ENCODE measurements at regions not wholly inside any gene's neighbourhood (a gene's known extent, or its start where the extent isn't known, plus 50 kb on each side); places are given as distances from the start of the nearest gene placed in this dataset.

- DNase-seq (no peak), ATAC-seq (no peak)
- Histone ChIP-seq H3K4me3 (ENCODE audit: low read length) (no peak overlapping the region), H3K79me2 (ENCODE audit: low read length) (no peaks in the 10 kb centered on the region), H3K27ac (ENCODE audit: low read length) (no peak overlapping the region), H4K20me1 (ENCODE audit: low read length) (no peaks in the 10 kb centered on the region), H3K4me1 (ENCODE audit: insufficient read depth, low read length) (no peaks in the 10 kb centered on the region), H3K9me2 (replicated peaks; ENCODE audit: low read length) (no peaks in the 10 kb centered on the region), H3K4me2 (ENCODE audit: low read length) (no peak overlapping the region), H3K27me3 (ENCODE audit: low read length) (peaks cover 13% of the 10 kb centered on the region; the same call in 1 of the 2 replicates), H3K9ac (ENCODE audit: low read length) (no peak overlapping the region), H3F3A (ENCODE audit: low read length, unreplicated experiment) (no peaks in the 10 kb centered on the region), H3K36me3 (ENCODE audit: low read depth, low read length) (no peaks in the 10 kb centered on the region), H3K9me3 (ENCODE audit: low read length) (peaks cover 9% of the 10 kb centered on the region; the same call in 1 of the 2 replicates), H2AFZ (ENCODE audit: low read length) (no peak overlapping the region)
- BruUV-seq (replicated peaks) = no TSS peak
- TF ChIP-seq EZH2 (IDR thresholded peaks at IDR 0.05; ENCODE audit: low read length, unreplicated experiment) (no peak), EZH2phosphoT487 (IDR thresholded peaks at IDR 0.05; ENCODE audit: borderline replicate concordance, low read length) (no peak), CTCF (conservative IDR thresholded peaks at IDR 0.05; ENCODE audit: low read depth, low read length) (no peak)
- ChIA-PET POLR2A (ENCODE audit: unreplicated experiment) (no interaction called here), CTCF (no interaction called here)
- intact Hi-C loops (cut with micrococcal nuclease) = no loop called here
Measured at GRCh38 chr3:22898558-22898957, 304.6 kb upstream of the UBE2E2 start.

GRCh38 chr3:22899441-22899840, 303.7 kb upstream of the UBE2E2 start:
- intact Hi-C loops (cut with micrococcal nuclease) = no loop called here
- no peak overlapping the region for H3K9ac ChIP-seq (ENCODE audit: low read length)
- H3K4me1 ChIP-seq (ENCODE audit: insufficient read depth, low read length) = no peaks in the 10 kb centered on the region
- no peaks in the 10 kb centered on the region for H3F3A ChIP-seq (ENCODE audit: low read length, unreplicated experiment)
- ChIA-PET CTCF (no interaction called here), POLR2A (ENCODE audit: unreplicated experiment) (no interaction called here)
- no peaks in the 10 kb centered on the region for H4K20me1 ChIP-seq (ENCODE audit: low read length)
- no peak overlapping the region for H3K27ac ChIP-seq (ENCODE audit: low read length)
- no peaks in the 10 kb centered on the region for H3K79me2 ChIP-seq (ENCODE audit: low read length)
- H3K9me3 ChIP-seq (ENCODE audit: low read length) = peaks cover 9% of the 10 kb centered on the region; the same call in 1 of the 2 replicates
- no peak overlapping the region for H2AFZ ChIP-seq (ENCODE audit: low read length)
- no peak for ATAC-seq
- peaks cover 8% of the 10 kb centered on the region; the same call in 1 of the 2 replicates for H3K27me3 ChIP-seq (ENCODE audit: low read length)
- no TSS peak for BruUV-seq (replicated peaks)
- DNase-seq = no peak
- no peak overlapping the region for H3K4me3 ChIP-seq (ENCODE audit: low read length)
- H3K4me2 ChIP-seq (ENCODE audit: low read length) = no peak overlapping the region
- H3K36me3 ChIP-seq (ENCODE audit: low read depth, low read length) = no peaks in the 10 kb centered on the region
- H3K9me2 ChIP-seq (replicated peaks; ENCODE audit: low read length) = no peaks in the 10 kb centered on the region
- TF ChIP-seq EZH2 (IDR thresholded peaks at IDR 0.05; ENCODE audit: low read length, unreplicated experiment) = no peak
- no peak for TF ChIP-seq CTCF (conservative IDR thresholded peaks at IDR 0.05; ENCODE audit: low read depth, low read length)
- TF ChIP-seq EZH2phosphoT487 (IDR thresholded peaks at IDR 0.05; ENCODE audit: borderline replicate concordance, low read length) = no peak

GRCh38 chr3:22900296-22900695, 302.8 kb upstream of the UBE2E2 start:
- H2AFZ ChIP-seq (ENCODE audit: low read length) = no peak overlapping the region
- CTCF ChIA-PET = no interaction called here

More at GRCh38 chr3:22900296-22900695, 302.8 kb upstream of the UBE2E2 start:
- Histone ChIP-seq H3K4me3 (ENCODE audit: low read length) (no peak overlapping the region), H3K27me3 (ENCODE audit: low read length) (peaks cover 2% of the 10 kb centered on the region; the same call in 1 of the 2 replicates), H3K9me3 (ENCODE audit: low read length) (peaks cover 9% of the 10 kb centered on the region; the same call in 1 of the 2 replicates), H3F3A (ENCODE audit: low read length, unreplicated experiment) (no peaks in the 10 kb centered on the region), H3K4me1 (ENCODE audit: insufficient read depth, low read length) (no peaks in the 10 kb centered on the region), H3K9me2 (replicated peaks; ENCODE audit: low read length) (no peaks in the 10 kb centered on the region), H3K27ac (ENCODE audit: low read length) (no peak overlapping the region), H3K4me2 (ENCODE audit: low read length) (no peak overlapping the region), H3K36me3 (ENCODE audit: low read depth, low read length) (no peaks in the 10 kb centered on the region), H3K79me2 (ENCODE audit: low read length) (no peaks in the 10 kb centered on the region), H3K9ac (ENCODE audit: low read length) (no peak overlapping the region), H4K20me1 (ENCODE audit: low read length) (no peaks in the 10 kb centered on the region)
- POLR2A ChIA-PET (ENCODE audit: unreplicated experiment) = no interaction called here
- no peak for TF ChIP-seq CTCF (conservative IDR thresholded peaks at IDR 0.05; ENCODE audit: low read depth, low read length)
- intact Hi-C loops (cut with micrococcal nuclease) = no loop called here
- ATAC-seq (no peak), DNase-seq (no peak)
- no TSS peak for BruUV-seq (replicated peaks)
